ENCODE measurements at regions not wholly inside any gene's neighbourhood (a gene's known extent, or its start where the extent isn't known, plus 50 kb on each side); places are given as distances from the start of the nearest gene placed in this dataset.

GRCh38 chr4:10736895-10737294, 52.3 kb upstream of the CLNK start:
- POLR2A ChIA-PET = interaction anchor here (0.5 kb wide), 1 partner anchor 1900 kb away, joined by 3 read pairs; no protein-coding TSS in a partner anchor
- in situ Hi-C loops (cut with MboI) (no loop called here), intact Hi-C loops (cut with micrococcal nuclease) (no loop called here)
- H3K4me3 ChIP-seq = no peak overlapping the region
- H3K9ac ChIP-seq (ENCODE audit: insufficient read depth in 1 of 2, low read depth in 2 of 2, low read length in 2 of 2) = no peak overlapping the region
- no peak overlapping the region for H2AFZ ChIP-seq (ENCODE audit: low read depth, low read length)
- H3K27me3 ChIP-seq (ENCODE audit: control insufficient read depth in 2 of 2, insufficient read depth in 2 of 2, low read length in 2 of 2) = no peaks in the 10 kb centered on the region
- no peak for ATAC-seq
- no peak overlapping the region for H3K4me2 ChIP-seq (ENCODE audit: insufficient read depth, low read length)
- H4K20me1 ChIP-seq (replicated peaks; ENCODE audit: control insufficient read depth, insufficient read depth, low read length) = no peaks in the 10 kb centered on the region
- H3K4me1 ChIP-seq (replicated peaks in 1 of 2; ENCODE audit: control insufficient read depth in 2 of 2, insufficient read depth in 2 of 2, low read length in 2 of 2) = no peaks in the 10 kb centered on the region
- H3K79me2 ChIP-seq (ENCODE audit: control insufficient read depth, insufficient read depth, low read length) = no peaks in the 10 kb centered on the region
- no TSS peak for BruUV-seq (replicated peaks)
- H3K9me1 ChIP-seq (ENCODE audit: control insufficient read depth, insufficient read depth, low read length) = no peaks in the 10 kb centered on the region
- H3K27ac ChIP-seq (ENCODE audit: extremely low read depth, low read depth, low read length) = no peak overlapping the region
- H3K36me3 ChIP-seq (ENCODE audit: control insufficient read depth, insufficient read depth, low read length) = no peaks in the 10 kb centered on the region
- DNase-seq (ENCODE audit: extremely low read depth in 1 of 4, low spot score in 3 of 4) = no peak
- WGBS (ENCODE audit: insufficient coverage, low coverage, missing lambda C conversion rate) = 0% methylated on average over 2 of the region's 2 CpGs
- no peak for FAIRE-seq
- CTCF ChIA-PET (ENCODE audit: low intra/inter-chr PET ratio) = no interaction called here
- H3K9me3 ChIP-seq (replicated peaks; ENCODE audit: control insufficient read depth, insufficient read depth, low read depth, low read length) = no peaks in the 10 kb centered on the region
- TF ChIP-seq DIDO1 (tag; IDR thresholded peaks at IDR 0.05; ENCODE audit: low read depth) (no peak), NCOA6 (IDR thresholded peaks at IDR 0.05) (no peak), TFAP4 (CRISPR knock-in tag; IDR thresholded peaks at IDR 0.05; ENCODE audit: borderline replicate concordance) (no peak), BMI1 (IDR thresholded peaks at IDR 0.05; ENCODE audit: low read length) (no peak), JUNB (CRISPR knock-in tag; conservative IDR thresholded peaks at IDR 0.05) (no peak), ZBTB26 (CRISPR knock-in tag; IDR thresholded peaks at IDR 0.05) (no peak), WHSC1 (IDR thresholded peaks at IDR 0.05; ENCODE audit: low read length) (no peak), ZNF518B (CRISPR knock-in tag; IDR thresholded peaks at IDR 0.05) (no peak), BRF1 (IDR thresholded peaks at IDR 0.05; ENCODE audit: borderline replicate concordance, extremely low read depth, insufficient read length) (no peak), ZNF561 (CRISPR knock-in tag; conservative IDR thresholded peaks at IDR 0.05) (no peak), MBD1 (CRISPR knock-in tag; IDR thresholded peaks at IDR 0.05) (no peak), ZSCAN32 (CRISPR knock-in tag; IDR thresholded peaks at IDR 0.05) (no peak), THRA (IDR thresholded peaks at IDR 0.05) (no peak), ZNF589 (CRISPR knock-in tag; IDR thresholded peaks at IDR 0.05; ENCODE audit: low read depth) (no peak), TEAD4 (IDR thresholded peaks at IDR 0.05; ENCODE audit: low read length) (no peak), TEAD4 (CRISPR knock-in tag; IDR thresholded peaks at IDR 0.05; ENCODE audit: borderline replicate concordance) (no peak)
